H1 (cell line): ENCODE measurements at regions not wholly inside any gene's neighbourhood (a gene's known extent, or its start where the extent isn't known, plus 50 kb on each side); places are given as distances from the start of the nearest gene placed in this dataset.

ENCODE experiments used
- CTCF ChIA-PET: fragments of 300-600 bp; sonication (Branson Sonifier 250); formaldehyde crosslinking; loops from one replicate; lab custom pipeline; 2021; ENCODE audit not compliant: partially characterized antibody; lab: Charles Lee
- POLR2A ChIA-PET: fragments of 300-600 bp; sonication (Branson Sonifier 250); formaldehyde crosslinking; loops from one replicate; lab custom pipeline; 2021; ENCODE audit warnings: inconsistent platforms; ENCODE audit not compliant: partially characterized antibody; lab: Charles Lee
- DNase-seq, 2 experiments: peaks; one replicate each; pipeline versions ENCODE4 v3.0.0 to v3.0.0-alpha.2; 2010 to 2022; ENCODE audit warnings: low spot score in 2 of 2, low read depth in 1 of 2, mixed read lengths in 1 of 2
- FAIRE-seq: peaks from 2 replicates; lab custom pipeline; 2011; peaks lifted over from hg19 to GRCh38; lab: Jason Lieb, UNC
- H2AFZ ChIP-seq: 2 replicates; pipeline ENCODE4 v1.8.1; 2012; ENCODE audit warnings: low read length, inconsistent platforms
- H2AK5ac ChIP-seq: 2 replicates; pipeline ENCODE4 v1.6.1; 2013; ENCODE audit warnings: low read depth, low read length
- H2BK120ac ChIP-seq: replicated peaks from 2 replicates; pipeline ENCODE3; 2013; ENCODE audit warnings: low read depth, low read length, inconsistent platforms
- H2BK12ac ChIP-seq: 2 replicates; pipeline ENCODE4 v1.6.1; 2013; ENCODE audit warnings: low read depth, low read length
- H2BK15ac ChIP-seq: 2 replicates; pipeline ENCODE4 v1.6.1; 2013; ENCODE audit warnings: low read length
- H2BK20ac ChIP-seq: 2 replicates; pipeline ENCODE4 v1.6.1; 2013; ENCODE audit warnings: low read length
- H2BK5ac ChIP-seq: 2 replicates; pipeline ENCODE4 v1.6.1; 2013; ENCODE audit warnings: low read depth, low read length
- H3K14ac ChIP-seq: 2 replicates; pipeline ENCODE4 v1.6.1; 2013; ENCODE audit warnings: inconsistent platforms; ENCODE audit not compliant: insufficient read length
- H3K18ac ChIP-seq: 2 replicates; pipeline ENCODE4 v1.6.1; 2013; ENCODE audit warnings: low read length; ENCODE audit errors: extremely low read depth
- H3K23ac ChIP-seq: 2 replicates; pipeline ENCODE4 v1.6.1; 2013; ENCODE audit warnings: inconsistent platforms; ENCODE audit not compliant: insufficient read length
- H3K23me2 ChIP-seq: 2 replicates; pipeline ENCODE4 v1.6.1; 2013; ENCODE audit warnings: low read depth, low read length
- H3K27ac ChIP-seq: 2 replicates; pipeline ENCODE4 v1.6.1; 2011; ENCODE audit warnings: low read depth, low read length, inconsistent platforms
- H3K27me3 ChIP-seq, 4 experiments: replicated peaks in 1 of 4; 1 replicate in 1 of 4; 2 replicates in 3 of 4; pipeline versions ENCODE4 v1.6.1 to v1.8.1; 2011 to 2013; ENCODE audit warnings: low read length in 3 of 4, mild to moderate bottlenecking in 3 of 4, inconsistent platforms in 2 of 4, mixed read lengths in 2 of 4, moderate library complexity in 1 of 4; ENCODE audit not compliant: control insufficient read depth in 3 of 4, insufficient read depth in 3 of 4; ENCODE audit errors: extremely low read depth in 1 of 4
- H3K36me3 ChIP-seq, 4 experiments: 2 replicates each; pipeline versions ENCODE4 v1.6.1 to v1.8.1; 2011 to 2013; ENCODE audit warnings: mild to moderate bottlenecking in 4 of 4, low read length in 3 of 4, moderate library complexity in 2 of 4, control low read depth in 1 of 4, inconsistent platforms in 1 of 4; ENCODE audit not compliant: insufficient read depth in 4 of 4, control insufficient read depth in 2 of 4
- H3K4ac ChIP-seq: replicated peaks from 2 replicates; pipeline ENCODE3; 2013; ENCODE audit warnings: low read length, low read depth, mixed read lengths, inconsistent platforms; ENCODE audit not compliant: insufficient read length
- H3K4me1 ChIP-seq, 4 experiments: replicated peaks in 1 of 4; 1 replicate in 1 of 4; 2 replicates in 3 of 4; pipeline versions ENCODE4 v1.6.1 to v1.8.1; 2011 to 2013; ENCODE audit warnings: low read length in 3 of 4, inconsistent platforms in 2 of 4, mixed read lengths in 1 of 4; ENCODE audit not compliant: insufficient read depth in 4 of 4, control insufficient read depth in 3 of 4
- H3K4me2 ChIP-seq, 2 experiments: 2 replicates each; pipeline versions ENCODE4 v1.6.1 to v1.8.1; 2011 to 2013; ENCODE audit warnings: low read depth in 2 of 2, low read length in 2 of 2, control low read depth in 1 of 2, inconsistent platforms in 1 of 2, mild to moderate bottlenecking in 1 of 2; ENCODE audit not compliant: insufficient read depth in 1 of 2
- H3K4me3 ChIP-seq, 4 experiments: fragments of 200-600, 300-600 bp in 1 of 4; sonication (generic), shearing (Covaris generic), sonication (Bioruptor Twin) in 1 of 4; 2 replicates each; pipeline versions ENCODE4 v1.5.1 to v1.8.1; 2011 to 2016; ENCODE audit warnings: low read length in 4 of 4, low read depth in 3 of 4, control low read depth in 2 of 4, inconsistent platforms in 2 of 4, mild to moderate bottlenecking in 2 of 4, mixed read lengths in 1 of 4, moderate library complexity in 1 of 4; ENCODE audit not compliant: insufficient read depth in 2 of 4; ENCODE audit errors: extremely low read depth in 1 of 4
- H3K56ac ChIP-seq: replicated peaks from 2 replicates; pipeline ENCODE3; 2013; ENCODE audit warnings: low read depth, mild to moderate bottlenecking, mixed read lengths, low read length, inconsistent platforms; ENCODE audit not compliant: insufficient read length
- H3K79me1 ChIP-seq: 2 replicates; pipeline ENCODE4 v1.6.1; 2013; ENCODE audit warnings: low read depth, low read length, control low read depth
- H3K79me2 ChIP-seq, 2 experiments: 2 replicates each; pipeline versions ENCODE4 v1.6.1 to v1.8.1; 2012 to 2013; ENCODE audit warnings: low read length in 2 of 2, mild to moderate bottlenecking in 2 of 2, inconsistent platforms in 1 of 2; ENCODE audit not compliant: insufficient read depth in 2 of 2, control insufficient read depth in 1 of 2
- H3K9ac ChIP-seq, 4 experiments: replicated peaks in 1 of 4; 1 replicate in 1 of 4; 2 replicates in 3 of 4; pipeline versions ENCODE4 v1.6.1 to v1.8.1; 2011 to 2013; ENCODE audit warnings: low read depth in 3 of 4, low read length in 3 of 4, control low read depth in 2 of 4, mild to moderate bottlenecking in 2 of 4, moderate library complexity in 2 of 4, inconsistent platforms in 1 of 4; ENCODE audit errors: extremely low read depth in 1 of 4
- H3K9me3 ChIP-seq, 2 experiments: 2 replicates each; pipeline versions ENCODE4 v1.6.1 to v1.8.1; 2012 to 2013; ENCODE audit warnings: mild to moderate bottlenecking in 2 of 2, moderate library complexity in 2 of 2, control low read depth in 1 of 2, inconsistent platforms in 1 of 2, low read depth in 1 of 2, low read length in 1 of 2, mixed read lengths in 1 of 2; ENCODE audit not compliant: insufficient read depth in 2 of 2
- H4K20me1 ChIP-seq, 2 experiments: replicated peaks in 1 of 2; 2 replicates each; pipeline versions ENCODE3 to v1.8.1; 2011 to 2013; ENCODE audit warnings: inconsistent platforms in 2 of 2, low read length in 2 of 2, mild to moderate bottlenecking in 1 of 2; ENCODE audit not compliant: insufficient read depth in 2 of 2, control insufficient read depth in 1 of 2
- H4K5ac ChIP-seq: 2 replicates; pipeline ENCODE4 v1.6.1; 2013; ENCODE audit warnings: low read length, low read depth, mixed read lengths, inconsistent platforms; ENCODE audit not compliant: insufficient read length
- H4K8ac ChIP-seq: 2 replicates; pipeline ENCODE4 v1.8.0; 2013; ENCODE audit warnings: mild to moderate bottlenecking, moderate library complexity, low read length, inconsistent platforms; ENCODE audit not compliant: insufficient read depth; ENCODE audit errors: extremely low read depth
- H4K91ac ChIP-seq: replicated peaks from 2 replicates; pipeline ENCODE3; 2013; ENCODE audit warnings: low read length, mixed read lengths, inconsistent platforms; ENCODE audit not compliant: insufficient read length
- EZH2 ChIP-seq: fragments of 200-600 bp; sonication (generic); IDR thresholded peaks from 2 replicates; pipeline ENCODE4 v1.7.1; 2012; ENCODE audit warnings: low read depth, mild to moderate bottlenecking, moderate library complexity, low read length, inconsistent platforms; ENCODE audit not compliant: severe bottlenecking
- JUND ChIP-seq: IDR thresholded peaks from 2 replicates; pipeline ENCODE4 v1.6.1; 2011; ENCODE audit warnings: mild to moderate bottlenecking, improper control_type of control experiment, low read length
- KDM5A ChIP-seq: fragments of 200-600 bp; IDR thresholded peaks from 2 replicates; pipeline ENCODE4 v1.7.1; 2012; ENCODE audit warnings: mild to moderate bottlenecking, low read length, inconsistent platforms, mixed read lengths
- POLR2AphosphoS5 ChIP-seq: IDR thresholded peaks from 2 replicates; pipeline ENCODE4 v1.6.1; 2011; ENCODE audit warnings: low read depth, low read length
- RAD21 ChIP-seq, 2 experiments: IDR thresholded peaks in 1 of 2; conservative IDR thresholded peaks in 1 of 2; 2 replicates each; pipeline ENCODE4 v1.6.1; 2011; ENCODE audit warnings: low read depth in 2 of 2, low read length in 2 of 2, improper control_type of control experiment in 1 of 2, inconsistent platforms in 1 of 2, mild to moderate bottlenecking in 1 of 2, moderate library complexity in 1 of 2
- SIX5 ChIP-seq: IDR thresholded peaks from 2 replicates; pipeline ENCODE4 v1.6.1; 2011; ENCODE audit warnings: mild to moderate bottlenecking, low read depth, low read length
- ZNF274 ChIP-seq: IDR thresholded peaks from 2 replicates; pipeline ENCODE4 v1.7.0; 2012; ENCODE audit warnings: low read length, borderline replicate concordance; ENCODE audit errors: extremely low read depth
- WGBS, 2 experiments: shearing (Covaris generic) in 1 of 2; methylation state at CpG; one replicate each; pipeline versions ENCODE4 v1.1.6 to v1.1.7; 2013 to 2015; ENCODE audit warnings: low lambda C conversion rate in 2 of 2, mixed read lengths in 2 of 2, inconsistent platforms in 1 of 2, low coverage in 1 of 2, missing lambda C conversion rate in 1 of 2; ENCODE audit not compliant: insufficient replicate concordance in 2 of 2, insufficient coverage in 1 of 2, insufficient read length in 1 of 2; ENCODE audit errors: extremely low coverage in 1 of 2, missing lambda C conversion rate in 1 of 2; 5-methylcytosine and 5-hydroxymethylcytosine counted together
- TF ChIP-seq, protein P1 (sequence below), 3 experiments: IDR thresholded peaks; 1 replicate in 2 of 3; 2 replicates in 1 of 3; pipeline versions ENCODE4 v1.5.1 to v1.6.1; 2011; ENCODE audit warnings: low read length in 3 of 3, mild to moderate bottlenecking in 3 of 3, inconsistent platforms in 2 of 3, low read depth in 1 of 3, moderate library complexity in 1 of 3; ENCODE audit not compliant: insufficient read depth in 1 of 3; ENCODE audit errors: control extremely low read depth in 1 of 3

DNA sequence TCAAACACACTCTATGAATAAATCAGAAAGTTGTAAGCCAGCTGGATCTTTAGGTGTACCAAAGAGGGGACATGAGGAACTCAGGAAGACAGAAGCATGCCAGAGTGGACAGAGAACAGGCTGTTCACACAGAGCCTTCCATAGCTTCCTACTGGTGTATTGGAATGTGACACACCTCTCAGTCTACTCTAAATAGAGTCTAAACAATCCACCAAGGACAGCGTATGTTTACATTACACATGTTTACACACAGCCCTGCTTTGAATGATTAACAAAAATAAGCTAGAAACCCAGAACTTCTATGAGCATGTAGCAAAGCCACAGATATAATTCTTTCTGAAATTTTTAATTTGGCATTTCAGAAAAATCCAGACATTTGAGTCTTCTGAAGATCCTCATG, 1279.0 kb upstream of the CDH8 start:
- Histone ChIP-seq H2BK120ac (no peak overlapping the region), H2BK20ac (no peak overlapping the region)

More for the DNA sequence above, 1279.0 kb upstream of the CDH8 start:
- Histone ChIP-seq H3K79me1 (no peaks in the 10 kb centered on the region), H3K56ac (no peak overlapping the region), H3K36me3 (no peaks in the 10 kb centered on the region), H4K8ac (no peak overlapping the region), H3K9me3 (no peaks in the 10 kb centered on the region), H3K27ac (no peak overlapping the region), H3K4ac (no peak overlapping the region), H3K9ac (no peak overlapping the region), H3K27me3 (no peaks in the 10 kb centered on the region), H2AK5ac (no peak overlapping the region), H3K4me1 (no peaks in the 10 kb centered on the region), H2BK5ac (no peak overlapping the region), H3K23ac (no peak overlapping the region), H3K4me2 (no peak overlapping the region), H2BK12ac (no peak overlapping the region), H4K20me1 (no peaks in the 10 kb centered on the region), H2AFZ (no peak overlapping the region), H4K5ac (no peak overlapping the region), H3K18ac (no peak overlapping the region), H4K91ac (no peak overlapping the region), H3K4me3 (no peak overlapping the region), H3K14ac (no peak overlapping the region), H3K79me2 (no peaks in the 10 kb centered on the region), H2BK15ac (no peak overlapping the region), H3K23me2 (no peaks in the 10 kb centered on the region)
- WGBS, 2 experiments, result 86% methylated on average over 1 of the region's 1 CpG; no CpG with 5 or more reads in 1 of the 2 experiments
- FAIRE-seq, result no peak
- CTCF ChIA-PET, result interaction anchor here (1.3 to 1.5 kb wide), 2 partner anchors 22 to 1108 kb away, joined by 3 to 4 read pairs; no protein-coding TSS in a partner anchor
- no peak for TF ChIP-seq ZNF274
- no peak for TF ChIP-seq KDM5A
- no peak for TF ChIP-seq SIX5
- TF ChIP-seq EZH2, result no peak
- TF ChIP-seq, protein P1, sequence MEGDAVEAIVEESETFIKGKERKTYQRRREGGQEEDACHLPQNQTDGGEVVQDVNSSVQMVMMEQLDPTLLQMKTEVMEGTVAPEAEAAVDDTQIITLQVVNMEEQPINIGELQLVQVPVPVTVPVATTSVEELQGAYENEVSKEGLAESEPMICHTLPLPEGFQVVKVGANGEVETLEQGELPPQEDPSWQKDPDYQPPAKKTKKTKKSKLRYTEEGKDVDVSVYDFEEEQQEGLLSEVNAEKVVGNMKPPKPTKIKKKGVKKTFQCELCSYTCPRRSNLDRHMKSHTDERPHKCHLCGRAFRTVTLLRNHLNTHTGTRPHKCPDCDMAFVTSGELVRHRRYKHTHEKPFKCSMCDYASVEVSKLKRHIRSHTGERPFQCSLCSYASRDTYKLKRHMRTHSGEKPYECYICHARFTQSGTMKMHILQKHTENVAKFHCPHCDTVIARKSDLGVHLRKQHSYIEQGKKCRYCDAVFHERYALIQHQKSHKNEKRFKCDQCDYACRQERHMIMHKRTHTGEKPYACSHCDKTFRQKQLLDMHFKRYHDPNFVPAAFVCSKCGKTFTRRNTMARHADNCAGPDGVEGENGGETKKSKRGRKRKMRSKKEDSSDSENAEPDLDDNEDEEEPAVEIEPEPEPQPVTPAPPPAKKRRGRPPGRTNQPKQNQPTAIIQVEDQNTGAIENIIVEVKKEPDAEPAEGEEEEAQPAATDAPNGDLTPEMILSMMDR (IDR thresholded peaks at IDR 0.05; ENCODE audit: control extremely low read depth in 1 of 3, insufficient read depth in 1 of 3, low read depth in 1 of 3, low read length in 3 of 3), result no peak
- no peak for TF ChIP-seq RAD21 (IDR thresholded peaks at IDR 0.05 in 1 of 2, conservative IDR thresholded peaks at IDR 0.05 in 1 of 2; ENCODE audit: low read depth in 2 of 2, low read length in 2 of 2)
- TF ChIP-seq JUND, result no peak
- no peak for TF ChIP-seq POLR2AphosphoS5
- DNase-seq, result no peak
- POLR2A ChIA-PET, result no interaction called here
